GM18909 (cell line): ENCODE measurements at regions not wholly inside any gene's neighbourhood (a gene's known extent, or its start where the extent isn't known, plus 50 kb on each side); places are given as distances from the start of the nearest gene placed in this dataset.
A peak's percentile ranks its signal among the peaks of the same experiment; 100 is the strongest.
"Not testable (repeated sequence)": the region's sequence is repeated elsewhere in the genome, so short reads cannot be mapped to it uniquely, and the experiment has no call there.

Experiments
- ATAC-seq: cut with Tn5 transposase; IDR thresholded peaks from one replicate; pipeline ENCODE4 v1.9.1; 2021; ENCODE audit warnings: mild to moderate bottlenecking; ENCODE audit not compliant: unreplicated experiment, poor library complexity

DNA sequence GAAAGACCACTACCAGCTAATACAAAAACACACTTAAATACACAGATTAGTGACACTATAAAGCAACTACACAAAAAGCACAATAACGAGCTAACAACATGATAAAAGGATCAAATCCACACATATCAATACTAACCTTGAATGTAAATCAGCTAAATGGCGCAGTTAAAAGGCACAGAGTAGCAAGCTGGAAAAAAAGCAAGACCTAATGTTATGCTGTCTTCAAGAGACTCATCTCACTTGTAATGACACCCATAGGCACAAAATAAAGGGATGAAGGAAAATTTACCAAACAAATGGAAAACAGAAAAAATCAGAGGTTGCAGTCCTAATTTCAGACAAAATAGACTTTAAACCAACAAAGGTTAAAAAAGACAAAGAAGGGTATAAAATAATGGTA is 86.3 kb downstream of the NUS1 start:
- ATAC-seq: no peak

GRCh38 chr6:117771403-117771802 is 96.1 kb downstream of the NUS1 start:
- ATAC-seq: peak; percentile 98

DNA sequence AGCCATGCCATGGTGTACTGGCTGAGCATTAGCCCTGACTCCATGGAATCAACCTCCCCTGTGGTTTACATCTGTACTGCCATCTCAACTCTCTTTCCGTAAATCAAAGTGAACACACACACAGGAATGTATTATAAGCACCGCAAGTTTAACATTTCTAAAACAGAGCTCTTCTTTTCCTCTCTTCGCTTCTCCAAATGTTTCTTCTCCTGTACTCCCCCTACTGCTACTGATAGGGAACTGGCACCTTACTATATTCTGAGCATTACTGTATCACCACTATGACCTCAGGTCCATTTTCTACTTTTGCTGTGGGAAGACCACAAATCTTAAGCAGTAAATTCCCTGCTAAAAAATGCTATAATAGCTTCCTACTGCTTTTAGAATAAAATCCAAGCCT is 101.2 kb downstream of the NUS1 start:
- ATAC-seq: peak; percentile 40

GRCh38 chr6:117781550-117781949 is 106.3 kb downstream of the NUS1 start:
- no peak for ATAC-seq

DNA sequence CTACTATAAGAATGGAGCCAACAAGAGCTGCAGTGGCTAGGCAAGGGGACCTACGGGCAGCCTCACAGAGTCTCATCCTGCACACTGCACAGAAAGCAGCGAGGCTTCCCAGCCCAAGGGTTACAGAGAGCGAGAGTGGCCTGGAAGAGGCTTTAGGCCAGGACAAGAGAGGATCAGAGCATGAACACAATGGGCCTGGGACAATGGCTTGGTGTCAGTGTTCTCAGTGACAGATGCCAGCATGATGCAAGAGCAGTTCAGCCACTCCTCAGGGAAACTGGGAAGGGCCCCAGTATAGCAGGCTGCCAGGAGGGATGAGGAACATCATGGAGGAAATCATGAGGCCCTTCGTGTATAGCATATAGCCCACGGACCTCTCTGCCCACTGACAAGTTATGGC is 108.0 kb downstream of the NUS1 start:
- no peak for ATAC-seq

DNA sequence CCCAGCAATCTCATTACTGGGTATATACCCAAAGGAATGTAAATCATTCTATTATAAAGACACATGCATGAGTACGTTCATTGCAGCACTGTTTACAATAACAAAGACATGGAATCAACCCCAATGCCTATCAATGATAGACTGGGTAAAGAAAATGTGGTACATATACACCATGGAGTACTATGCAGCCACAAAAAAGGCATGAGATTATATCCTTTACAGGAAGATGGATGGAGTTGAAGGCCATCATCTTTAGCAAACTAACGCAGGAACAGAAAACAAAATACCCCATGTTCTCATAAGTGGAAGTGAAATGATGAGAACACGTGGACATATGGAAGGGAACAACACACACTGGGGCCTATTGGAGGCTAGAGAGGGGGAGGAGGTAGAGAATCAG is 115.7 kb downstream of the NUS1 start:
- ATAC-seq: no peak

GRCh38 chr6:117795234-117795633 is 111.8 kb upstream of the SLC35F1 start:
- ATAC-seq: no peak

DNA sequence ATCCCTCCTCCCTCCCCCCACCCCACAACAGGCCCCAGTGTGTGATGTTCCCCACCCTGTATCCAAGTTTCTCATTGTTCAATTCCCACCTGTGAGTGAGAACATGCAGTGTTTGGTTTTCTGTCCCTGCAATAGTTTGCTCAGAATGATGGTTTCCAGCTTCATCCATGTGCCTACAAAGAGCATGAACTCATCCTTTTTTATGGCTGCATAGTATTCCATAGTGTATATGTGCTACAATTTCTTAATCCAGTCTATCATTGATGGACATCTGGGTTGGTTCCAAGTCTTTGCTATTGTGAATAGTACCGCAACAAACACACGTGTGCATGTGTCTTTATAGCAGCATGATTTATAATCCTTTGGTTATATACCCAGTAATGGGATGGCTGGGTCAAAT is 108.2 kb upstream of the SLC35F1 start:
- not testable (repeated sequence) for ATAC-seq

GRCh38 chr6:117810269-117810668 is 96.8 kb upstream of the SLC35F1 start:
- ATAC-seq: no peak

DNA sequence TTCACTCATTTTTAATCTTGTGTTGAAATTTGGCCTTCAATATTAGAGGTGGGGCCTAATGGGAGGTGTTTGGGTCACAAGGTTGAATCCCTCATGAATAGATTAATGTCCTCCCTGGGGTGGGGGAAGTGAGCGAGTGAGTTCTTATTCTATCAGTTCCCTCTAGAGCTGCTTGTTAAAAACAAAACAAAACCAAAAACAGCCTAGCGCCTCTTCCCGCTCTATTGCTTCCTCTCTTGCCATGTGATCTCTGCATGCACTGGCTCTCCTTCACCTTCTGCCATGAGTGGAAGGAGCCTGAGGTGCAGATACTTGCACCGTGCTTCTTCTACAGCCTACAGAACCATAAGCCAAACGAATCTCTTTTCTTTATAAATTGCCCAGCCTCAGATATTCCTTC is 89.6 kb upstream of the SLC35F1 start:
- no peak for ATAC-seq

DNA sequence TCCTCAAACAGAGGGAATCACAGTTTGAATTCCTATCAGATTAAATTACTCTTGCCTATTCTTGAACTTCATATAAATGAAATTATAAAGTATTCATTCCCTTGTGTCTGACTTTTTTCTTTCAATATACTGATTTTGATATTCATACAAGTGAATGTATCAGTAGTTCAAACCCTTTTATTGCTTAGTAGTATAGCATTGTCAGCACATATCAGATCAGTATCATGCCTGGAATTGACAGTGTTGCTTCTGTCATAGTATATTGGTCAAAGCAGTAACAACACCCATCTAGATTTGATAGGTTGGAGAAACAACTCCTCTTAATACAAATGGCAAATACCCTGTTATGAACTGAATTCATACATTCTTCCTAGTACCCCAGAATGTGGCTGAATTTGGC is 89.1 kb upstream of the SLC35F1 start:
- no peak for ATAC-seq

- ATAC-seq: no peak
Measured at GRCh38 chr6:117818449-117818848, 88.6 kb upstream of the SLC35F1 start.

- ATAC-seq: no peak
Measured at GRCh38 chr6:117829594-117830319, 77.3 kb upstream of the SLC35F1 start.

DNA sequence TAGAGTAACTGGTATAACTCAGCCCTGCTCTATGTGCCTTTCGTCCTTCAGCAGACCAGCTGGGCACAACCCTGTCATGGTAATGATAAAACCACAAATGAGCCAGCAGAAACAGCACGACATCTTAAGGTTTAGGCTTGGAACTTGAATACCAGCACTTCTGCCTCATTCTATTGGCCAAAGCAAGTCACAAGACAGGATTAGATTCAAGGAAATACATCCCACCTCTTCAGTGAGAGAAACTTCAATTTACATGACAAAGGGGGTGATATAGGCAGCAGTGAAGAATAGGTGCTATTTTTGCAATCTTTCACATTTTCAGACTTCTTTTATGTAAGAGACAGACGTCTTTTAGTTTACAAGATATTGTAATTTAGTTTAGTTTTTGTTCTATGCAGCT is 69.8 kb upstream of the SLC35F1 start:
- no peak for ATAC-seq

GRCh38 chr6:117840541-117840983 is 66.5 kb upstream of the SLC35F1 start:
- peak; percentile 55 for ATAC-seq

- no peak for ATAC-seq
Measured at GRCh38 chr6:117847912-117848311, 59.2 kb upstream of the SLC35F1 start.

GRCh38 chr6:117849087-117849486 is 58.0 kb upstream of the SLC35F1 start:
- ATAC-seq: no peak
